ENCODE measurements at regions not wholly inside any gene's neighbourhood (a gene's known extent, or its start where the extent isn't known, plus 50 kb on each side); places are given as distances from the start of the nearest gene placed in this dataset.
A peak's percentile ranks its signal among the peaks of the same experiment; 100 is the strongest.
"Not testable (repeated sequence)": the region's sequence is repeated elsewhere in the genome, so short reads cannot be mapped to it uniquely, and the experiment has no call there.

DNA sequence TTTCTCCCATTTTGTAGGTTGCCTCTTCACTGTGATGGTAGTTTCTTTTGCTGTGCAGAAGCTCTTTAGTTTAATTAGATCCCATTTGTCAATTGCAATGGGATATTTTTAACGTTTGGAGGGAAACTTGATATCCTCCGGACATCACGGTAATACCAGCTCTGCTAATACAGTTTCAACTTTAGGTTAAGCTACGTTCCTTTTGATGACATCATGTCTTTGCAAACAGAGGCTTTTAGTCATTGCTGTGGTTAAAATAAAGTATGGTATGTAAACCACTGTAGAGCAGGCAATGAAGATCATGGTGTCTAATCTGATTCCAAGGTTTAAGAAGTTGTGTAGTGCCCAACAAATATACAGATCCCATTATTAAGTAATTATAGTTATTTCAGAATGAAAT is 168.0 kb upstream of the CHD6 start:
- DNase-seq (ENCODE audit: low spot score), result peak; percentile 16

DNA sequence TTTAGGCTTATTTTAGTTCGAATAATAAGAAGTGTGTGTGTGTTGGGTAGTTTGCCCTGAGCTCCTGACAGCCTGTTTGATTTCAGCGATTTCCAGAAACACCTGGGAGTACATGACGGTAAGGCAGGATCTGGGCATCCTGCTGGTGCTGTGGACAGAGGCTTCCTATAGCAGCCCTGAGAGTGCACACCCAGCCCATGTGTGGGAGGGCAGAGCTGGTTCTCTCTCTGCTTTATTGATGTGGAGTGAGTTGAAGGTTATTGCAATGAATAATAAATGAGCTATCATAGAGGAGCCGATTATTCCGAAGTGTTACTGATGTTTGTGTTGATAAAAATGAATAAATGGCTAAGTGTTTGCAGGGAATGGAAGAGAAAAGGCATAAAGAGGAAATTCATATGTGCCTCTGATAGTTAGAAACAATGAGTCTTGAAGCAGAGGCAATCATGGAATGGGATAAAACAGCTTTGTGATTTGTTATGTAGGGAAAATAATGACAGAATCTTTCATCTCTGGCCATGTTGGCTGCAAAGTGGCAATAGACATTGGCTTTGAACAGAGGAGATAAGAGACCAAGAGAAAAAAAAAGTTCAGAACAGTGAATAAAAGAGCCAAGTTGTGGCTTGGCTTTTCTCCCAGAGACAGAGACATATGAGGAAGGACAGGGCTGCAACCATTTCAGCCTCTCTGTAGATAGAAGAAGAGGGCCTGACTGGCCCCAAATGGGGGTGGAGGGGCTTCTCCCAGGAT is 166.2 kb upstream of the CHD6 start:
- no peak for DNase-seq (ENCODE audit: low spot score)

DNA sequence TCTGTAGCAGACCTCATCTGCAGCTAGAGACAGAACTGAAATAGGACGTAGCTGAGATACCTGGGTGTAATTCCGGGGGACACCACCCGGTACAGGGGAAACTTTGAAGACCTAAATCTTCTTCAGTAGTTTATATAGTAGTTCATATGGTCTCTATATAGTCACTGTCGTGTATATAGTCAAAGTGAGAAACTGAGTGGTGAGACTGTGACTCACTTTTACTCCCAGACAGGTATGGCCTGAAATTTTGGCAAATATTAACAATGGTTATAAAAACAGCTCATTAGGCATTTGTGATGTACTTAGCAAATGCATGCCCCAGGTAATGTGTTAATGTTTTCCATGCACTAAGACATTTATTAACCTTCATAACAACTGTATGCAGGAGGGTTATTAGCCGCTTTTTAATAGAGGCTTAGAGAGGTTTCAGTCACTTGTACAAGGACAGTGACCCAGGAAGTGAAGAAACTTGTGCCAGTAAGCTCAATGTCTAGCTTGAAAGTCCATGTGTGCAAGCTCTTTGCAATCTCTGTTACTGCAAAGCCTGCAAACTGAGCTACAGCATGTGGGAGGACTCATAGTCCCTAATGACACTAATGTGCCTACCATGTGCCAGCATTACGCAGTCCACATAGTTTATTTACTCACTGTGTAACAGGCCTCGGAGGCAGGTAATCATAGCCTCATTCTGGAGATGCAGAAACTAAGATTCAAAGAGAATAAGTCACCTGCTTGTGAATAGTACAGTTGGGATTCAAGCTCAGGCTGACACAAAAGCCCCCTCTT is 165.4 kb upstream of the CHD6 start:
- DNase-seq (ENCODE audit: low spot score), result no peak

DNA sequence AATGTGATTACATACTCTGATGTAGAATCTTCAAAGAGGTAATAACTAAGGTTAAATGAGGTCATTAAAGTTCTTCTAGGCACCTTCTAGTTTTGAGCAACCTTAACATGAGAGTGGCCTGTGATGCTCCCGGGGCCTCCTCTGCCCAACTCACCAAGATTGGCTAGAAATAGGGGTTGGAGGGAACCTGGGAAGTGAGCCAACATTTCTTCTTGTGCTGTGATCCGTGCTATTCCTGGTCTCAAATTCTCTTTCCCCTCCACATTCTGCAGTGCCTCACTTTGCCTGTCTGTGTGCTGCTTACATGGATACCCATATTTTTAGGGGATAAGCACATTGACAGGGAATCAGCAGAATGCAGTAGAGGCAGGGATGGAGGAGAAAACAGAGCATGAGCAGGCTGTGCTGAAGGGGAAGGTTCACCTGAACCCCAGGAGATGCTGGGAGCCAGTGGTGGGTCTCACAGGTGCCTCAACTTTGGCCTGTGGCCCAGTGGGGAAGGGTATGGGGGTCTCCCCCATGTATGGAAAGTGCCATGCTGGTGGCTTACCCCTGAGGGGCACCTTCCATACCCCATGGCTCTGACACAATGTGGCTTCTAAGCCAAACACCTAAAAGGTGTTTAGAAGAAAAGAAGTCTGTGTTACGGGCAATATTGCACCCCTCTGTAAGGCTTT is 164.7 kb upstream of the CHD6 start:
- no peak for DNase-seq (ENCODE audit: low spot score)

DNA sequence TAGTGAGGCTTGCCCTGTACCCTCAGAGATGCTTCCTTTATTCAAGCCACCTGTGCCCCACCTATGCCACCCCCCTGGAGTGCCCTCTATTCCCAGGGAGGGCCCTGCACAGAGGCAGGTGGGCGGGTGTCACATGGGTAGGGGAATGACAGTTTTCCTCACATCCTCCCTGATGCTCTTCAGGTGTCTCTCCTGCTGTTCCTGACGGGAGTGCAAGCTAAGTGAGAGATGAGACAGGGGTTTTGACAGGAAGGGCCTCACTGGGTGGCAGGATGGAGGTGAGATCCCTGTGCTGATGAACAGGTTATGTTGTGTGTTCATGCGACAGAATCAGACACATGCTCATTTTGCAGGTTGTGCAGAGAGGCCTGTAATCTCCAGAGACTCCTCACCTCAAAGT is 164.1 kb upstream of the CHD6 start:
- DNase-seq (ENCODE audit: low spot score), result no peak

DNA sequence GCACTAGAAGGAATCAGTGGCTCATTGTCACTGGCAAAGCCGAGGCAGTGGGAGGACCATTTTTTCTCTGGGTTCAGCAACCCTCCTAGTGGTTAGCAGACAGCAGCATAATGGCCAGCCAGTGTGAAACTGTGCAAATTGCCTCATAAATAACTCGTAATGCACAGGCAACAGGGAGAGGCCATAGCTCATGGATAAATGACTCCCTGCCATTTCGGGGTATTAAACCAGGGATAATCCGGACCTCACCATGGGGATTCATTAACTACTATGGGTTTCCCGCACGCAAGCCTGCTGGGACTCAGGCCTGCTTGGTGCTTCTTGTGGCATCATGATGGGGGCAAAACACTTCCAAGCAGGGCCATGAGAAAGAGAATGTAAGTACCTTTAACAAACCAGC is 158.2 kb upstream of the CHD6 start:
- DNase-seq (ENCODE audit: low spot score), result no peak

DNA sequence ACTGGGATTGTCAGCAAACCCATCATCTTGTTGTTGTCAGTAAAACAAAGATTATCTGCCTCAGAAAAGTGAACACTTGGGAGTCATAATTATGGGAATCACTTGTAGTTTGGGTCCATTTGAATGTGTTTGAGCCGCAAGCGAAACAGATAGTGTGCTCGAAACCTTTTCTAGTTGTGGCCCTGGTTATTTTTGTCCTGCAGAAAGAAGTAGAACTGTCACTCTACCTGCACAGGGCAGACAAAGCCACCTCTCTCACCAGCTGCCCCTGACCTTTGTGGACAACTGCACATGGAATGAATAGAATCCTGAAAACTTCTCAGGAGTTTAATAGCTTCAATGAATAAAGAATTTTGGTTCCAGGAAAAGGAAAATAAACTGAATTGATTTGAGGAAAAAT is 156.1 kb upstream of the CHD6 start:
- DNase-seq (ENCODE audit: low spot score), result no peak

DNA sequence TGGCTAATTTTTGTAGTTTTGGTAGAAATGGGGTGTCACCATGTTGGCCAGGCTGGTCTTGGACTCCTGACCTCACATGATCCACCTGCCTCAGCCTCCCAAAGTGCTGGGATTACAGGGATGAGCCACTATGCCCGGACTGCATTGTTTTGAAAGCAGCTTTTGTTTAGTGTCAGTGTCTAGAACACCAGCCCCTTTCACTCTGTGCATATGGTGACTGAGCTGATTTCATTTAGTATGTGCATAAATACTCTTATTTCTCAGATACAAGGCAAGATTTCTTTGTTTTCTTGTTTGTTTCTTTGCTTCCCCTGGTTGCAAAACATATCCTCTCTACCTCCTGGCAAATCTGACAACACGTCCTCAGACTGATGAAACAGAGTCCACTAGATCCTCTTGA is 152.8 kb upstream of the CHD6 start:
- DNase-seq (ENCODE audit: low spot score), result no peak

DNA sequence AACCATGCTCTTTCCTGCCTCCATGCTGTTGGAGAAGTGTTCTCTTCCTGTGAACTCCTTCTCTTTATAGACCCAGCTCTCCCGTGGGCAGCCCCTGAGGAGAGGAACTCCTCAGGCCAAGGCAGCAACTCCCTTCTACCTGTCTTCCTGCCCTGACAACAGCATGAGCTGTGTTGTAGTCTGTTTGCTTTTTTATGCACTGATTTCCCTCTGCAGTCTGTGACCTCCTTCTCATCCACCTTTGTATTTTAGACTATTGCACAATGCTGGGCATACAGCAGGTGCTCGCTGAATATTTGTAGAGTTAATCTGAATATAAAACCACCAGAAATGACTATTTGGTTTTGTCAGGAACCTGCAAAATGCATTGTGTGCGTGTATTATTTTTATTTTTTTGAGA is 152.2 kb upstream of the CHD6 start:
- no peak for DNase-seq (ENCODE audit: low spot score)

DNA sequence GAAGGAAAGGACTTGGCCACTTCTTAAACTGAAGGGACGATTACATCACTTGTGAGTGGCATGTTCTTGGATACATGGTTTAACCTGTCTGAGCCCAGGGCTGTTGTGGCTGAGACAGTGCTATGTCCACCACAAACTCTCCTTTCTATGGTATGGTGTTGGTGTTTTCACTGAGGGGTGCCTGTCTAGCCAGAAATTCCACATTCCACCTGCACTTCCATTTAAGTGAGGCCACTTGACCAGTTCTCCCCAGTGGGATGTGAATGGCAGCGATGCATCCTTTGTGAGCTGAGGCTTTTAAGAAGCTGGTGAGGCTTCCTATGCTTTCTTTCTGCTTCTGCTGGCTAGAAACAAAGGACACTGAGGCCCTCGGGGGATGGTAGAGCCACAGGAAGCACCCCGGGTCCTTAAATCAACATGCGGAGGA is 151.4 kb upstream of the CHD6 start:
- no peak for DNase-seq (ENCODE audit: low spot score)

DNA sequence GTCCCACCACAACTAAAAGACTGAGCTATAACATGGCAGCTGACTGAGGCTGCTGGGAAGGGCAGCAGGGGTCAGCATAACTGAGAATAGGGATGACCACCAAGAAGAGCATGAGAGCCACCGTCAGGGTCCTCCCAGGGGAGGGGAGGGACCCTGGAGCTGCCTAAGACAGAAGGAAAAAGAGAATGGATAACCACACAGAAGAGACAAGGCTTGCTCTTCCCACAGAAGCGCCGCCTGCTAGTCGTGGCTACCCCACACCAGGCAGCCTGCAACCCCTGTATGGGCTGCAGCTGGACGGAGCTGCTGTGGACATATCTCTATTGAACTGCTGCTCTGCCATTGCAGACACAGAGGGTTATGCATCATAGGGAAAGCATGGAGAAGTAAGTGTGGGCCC is 132.0 kb upstream of the CHD6 start:
- DNase-seq (ENCODE audit: low spot score), result no peak

DNA sequence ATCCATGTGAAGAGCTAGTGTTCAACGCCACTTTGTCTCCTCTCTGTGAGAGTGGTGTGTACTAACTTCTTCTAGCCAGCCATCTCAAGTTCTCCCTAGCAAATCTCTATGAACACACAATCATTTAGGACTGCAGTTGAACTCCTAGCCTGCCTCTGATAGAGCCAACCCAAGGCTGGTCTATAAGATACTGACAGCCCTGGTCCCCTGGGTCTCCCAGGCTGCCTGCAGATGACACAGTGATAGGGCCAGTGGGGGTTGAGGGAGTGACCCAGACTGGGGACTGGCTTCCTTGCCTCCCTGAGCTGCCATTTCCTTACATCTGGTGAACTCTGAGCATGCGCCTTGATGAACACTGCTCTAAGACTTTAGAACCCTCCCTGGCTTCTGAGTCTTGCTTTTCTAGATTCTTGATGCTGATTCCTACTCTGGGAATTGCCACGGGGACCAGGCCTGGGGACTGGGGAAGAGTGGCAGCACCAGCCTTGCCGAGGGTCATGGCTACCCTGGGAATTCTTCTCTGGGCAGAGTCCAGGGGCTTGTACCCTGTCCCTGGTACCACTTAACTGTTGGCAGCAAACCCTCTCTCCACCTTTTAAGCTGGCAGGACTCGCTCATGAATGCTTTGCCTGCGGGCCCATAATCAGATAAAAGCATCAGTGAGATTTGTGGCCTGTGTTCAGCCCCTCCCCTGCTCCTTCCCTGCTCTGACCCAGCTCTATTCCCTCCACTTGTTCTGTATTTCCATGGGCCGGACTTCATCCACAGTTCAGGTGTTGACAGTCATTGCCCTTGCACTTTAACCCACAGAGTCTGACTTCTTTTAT is 130.8 kb upstream of the CHD6 start:
- DNase-seq (ENCODE audit: low spot score), result no peak

DNA sequence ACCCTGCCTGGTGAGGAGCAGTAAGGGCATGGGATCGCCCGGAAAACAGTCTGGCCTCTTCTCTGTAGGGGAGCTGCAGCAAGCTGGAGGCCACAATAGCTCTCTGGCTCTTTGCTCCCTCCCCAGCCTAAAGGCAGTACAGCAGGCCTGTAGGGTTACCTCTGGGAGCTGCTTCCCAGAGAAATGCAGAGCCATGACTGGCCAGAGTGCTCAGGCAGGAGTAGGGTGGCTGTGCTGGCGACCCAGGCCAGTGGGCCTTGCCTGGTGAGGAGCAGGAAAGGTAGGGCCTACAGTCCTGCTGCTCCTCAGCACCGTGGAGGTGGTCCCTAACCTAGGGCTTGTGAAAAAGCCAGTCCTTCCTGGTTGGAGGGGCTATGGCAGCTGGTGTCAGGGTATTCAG is 129.9 kb upstream of the CHD6 start:
- no peak for DNase-seq (ENCODE audit: low spot score)

DNA sequence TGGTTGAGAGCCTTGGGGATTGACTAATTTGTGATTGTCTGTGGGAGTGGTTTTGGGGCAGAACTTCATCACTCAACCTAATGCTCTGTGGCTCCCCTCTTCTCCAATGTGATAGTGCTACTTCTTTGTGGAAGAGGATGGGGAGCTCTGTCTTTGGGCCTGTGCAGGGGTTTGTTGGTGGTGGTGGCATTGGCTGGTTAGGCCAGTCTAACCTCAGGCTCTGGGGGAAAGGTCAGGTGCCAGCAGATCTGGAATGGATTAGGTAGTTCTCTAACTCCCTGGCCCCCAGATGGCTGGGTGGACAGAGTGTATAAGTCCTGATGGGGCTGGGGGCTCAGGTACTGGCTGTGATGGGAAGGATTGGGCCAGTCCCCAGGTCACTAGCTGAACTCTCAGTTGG is 129.0 kb upstream of the CHD6 start:
- no peak for DNase-seq (ENCODE audit: low spot score)

DNA sequence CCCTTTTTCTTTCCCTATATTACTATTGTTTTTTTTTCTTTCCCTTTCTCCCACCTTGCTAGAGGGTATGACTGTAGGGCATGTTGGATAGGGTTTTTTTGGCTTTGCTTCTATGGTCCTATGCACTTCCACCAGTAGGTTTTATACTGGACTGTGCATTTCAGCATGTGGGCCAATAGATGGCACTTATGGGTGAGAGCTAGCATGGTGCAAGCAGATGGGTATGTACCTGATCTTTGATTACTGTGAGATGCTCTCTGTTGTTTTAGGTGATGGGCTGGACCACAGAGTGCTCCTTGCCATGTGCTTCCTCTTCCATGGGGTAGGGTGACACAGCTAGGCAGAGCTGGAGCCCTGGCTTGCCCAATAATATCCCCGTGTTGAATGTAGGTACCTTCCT is 128.5 kb upstream of the CHD6 start:
- no peak for DNase-seq (ENCODE audit: low spot score)

DNA sequence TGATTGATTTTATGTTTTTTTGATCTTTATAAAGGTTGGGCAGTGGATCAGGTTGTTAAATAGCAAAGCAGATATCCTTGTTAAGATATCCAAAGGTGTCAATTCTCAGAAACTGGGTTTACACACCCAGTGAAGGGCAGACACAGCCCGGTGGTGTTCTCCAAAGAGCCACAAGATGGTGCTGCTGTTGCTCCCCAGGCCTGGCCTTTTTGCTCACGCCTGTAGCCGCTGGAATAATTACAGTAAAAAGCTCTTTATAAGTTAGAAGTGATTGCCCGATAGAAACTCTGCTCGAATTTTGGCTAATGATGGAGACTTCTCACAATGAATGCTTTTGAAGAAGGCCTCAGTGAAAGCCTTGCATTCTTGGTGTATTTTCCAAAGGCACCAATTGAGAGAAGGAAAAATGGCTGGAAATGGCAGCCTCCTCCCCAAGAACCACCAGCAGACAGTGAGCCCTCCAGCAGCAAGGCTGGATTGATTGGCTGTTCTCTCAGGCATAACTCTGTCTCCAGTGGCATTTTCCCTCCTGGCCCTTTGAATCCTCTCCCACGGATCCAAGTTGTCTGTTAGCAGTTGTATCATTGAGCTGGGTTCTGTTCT is 120.5 kb upstream of the CHD6 start:
- DNase-seq (ENCODE audit: low spot score), result peak; percentile 26

DNA sequence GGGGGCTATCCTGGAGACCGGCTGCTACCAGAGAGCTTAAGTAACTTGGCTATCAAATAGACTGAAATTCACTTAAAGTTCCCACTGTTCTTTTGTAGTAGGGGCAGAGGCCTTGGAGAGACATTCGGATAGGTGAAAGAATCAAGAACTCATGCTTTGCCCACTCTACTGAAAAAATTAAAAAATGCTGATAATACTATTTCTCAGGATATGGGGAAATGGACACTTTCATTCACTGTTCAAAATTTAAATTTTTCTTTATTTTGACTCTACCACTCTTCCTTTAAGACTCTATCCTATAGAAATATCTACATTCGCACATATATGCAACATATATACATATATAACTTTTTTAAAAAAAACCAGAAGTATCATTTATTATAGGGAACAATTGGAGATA is 117.8 kb upstream of the CHD6 start:
- no peak for DNase-seq (ENCODE audit: low spot score)

DNA sequence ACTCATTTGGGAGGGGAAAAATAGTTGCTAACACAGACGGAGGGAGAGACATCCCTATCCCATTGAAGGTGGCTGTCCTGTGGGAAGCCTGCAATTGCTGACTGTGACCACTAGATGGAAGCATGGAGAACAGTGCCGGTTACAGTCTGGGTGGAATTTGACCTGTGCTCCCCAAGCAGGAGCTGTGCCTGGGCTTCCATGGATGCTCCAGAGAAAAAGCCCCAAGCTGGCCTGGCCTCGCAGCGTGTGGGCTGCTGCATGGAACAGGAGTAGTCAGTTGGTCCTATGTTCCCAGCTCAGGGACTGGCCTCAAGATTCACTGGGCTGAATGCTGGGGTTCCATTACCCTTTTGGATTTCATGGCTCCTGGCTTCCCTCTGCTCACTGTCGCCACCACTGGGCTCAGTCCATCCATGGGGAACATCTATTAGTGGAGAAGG is 116.3 kb upstream of the CHD6 start:
- peak; percentile 42 for DNase-seq (ENCODE audit: low spot score)

DNA sequence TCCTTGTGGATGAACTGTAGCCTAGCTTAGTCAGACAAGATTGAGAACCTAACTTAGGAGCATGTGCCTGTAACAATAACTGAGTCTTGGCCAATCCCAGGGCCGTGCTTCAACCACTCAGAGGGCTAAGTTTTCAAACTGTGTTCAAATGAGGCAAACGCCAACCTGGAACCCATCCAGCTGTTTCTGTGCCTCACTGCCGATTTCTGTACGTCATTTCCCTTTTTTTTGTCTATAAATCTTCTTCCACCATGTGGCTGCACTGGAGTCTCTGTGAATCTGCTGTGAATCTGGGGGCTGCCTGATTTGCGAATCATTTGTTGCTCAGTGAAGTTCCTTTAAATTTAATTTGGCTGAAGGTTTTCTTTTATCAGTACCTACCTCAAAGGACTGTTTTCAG is 115.0 kb upstream of the CHD6 start:
- no peak for DNase-seq (ENCODE audit: low spot score)

DNA sequence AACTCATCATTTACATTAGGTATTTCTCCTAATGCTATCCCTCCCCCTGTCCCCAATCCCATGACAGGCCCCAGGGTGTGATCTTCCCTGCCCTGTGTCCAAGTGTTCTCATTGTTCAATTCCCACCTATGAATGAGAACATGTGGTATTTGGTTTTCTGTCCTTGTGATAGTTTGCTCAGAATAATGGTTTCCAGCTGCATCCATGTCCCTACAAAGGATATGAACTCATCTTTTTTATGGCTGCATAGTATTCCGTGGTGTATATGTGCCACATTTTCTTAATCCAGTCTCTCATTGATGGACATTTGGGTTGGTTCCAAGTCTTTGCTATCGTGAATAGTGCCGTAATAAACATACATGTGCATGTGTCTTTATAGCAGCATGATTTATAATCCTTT is 113.0 kb upstream of the CHD6 start:
- DNase-seq (ENCODE audit: low spot score), result not testable (repeated sequence)

DNA sequence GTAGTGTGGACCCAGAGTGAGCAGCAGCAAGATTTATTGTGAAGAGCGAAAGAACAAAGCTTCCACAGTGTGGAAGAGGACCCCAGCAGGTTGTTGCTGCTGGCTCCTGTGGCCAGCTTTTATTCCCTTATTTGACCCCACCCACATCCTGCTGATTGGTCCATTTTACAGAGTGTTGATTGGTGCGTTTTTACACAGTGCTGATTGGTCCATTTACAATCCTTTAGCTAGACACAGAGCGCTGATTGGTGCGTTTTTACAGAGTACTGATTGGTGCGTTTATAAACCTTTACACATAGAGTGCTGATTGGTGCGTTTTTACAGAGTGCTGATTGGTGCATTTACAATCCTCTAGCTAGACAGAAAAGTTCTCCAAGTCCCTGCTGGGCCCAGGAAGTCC is 109.5 kb upstream of the CHD6 start:
- DNase-seq (ENCODE audit: low spot score), result not testable (repeated sequence)

DNA sequence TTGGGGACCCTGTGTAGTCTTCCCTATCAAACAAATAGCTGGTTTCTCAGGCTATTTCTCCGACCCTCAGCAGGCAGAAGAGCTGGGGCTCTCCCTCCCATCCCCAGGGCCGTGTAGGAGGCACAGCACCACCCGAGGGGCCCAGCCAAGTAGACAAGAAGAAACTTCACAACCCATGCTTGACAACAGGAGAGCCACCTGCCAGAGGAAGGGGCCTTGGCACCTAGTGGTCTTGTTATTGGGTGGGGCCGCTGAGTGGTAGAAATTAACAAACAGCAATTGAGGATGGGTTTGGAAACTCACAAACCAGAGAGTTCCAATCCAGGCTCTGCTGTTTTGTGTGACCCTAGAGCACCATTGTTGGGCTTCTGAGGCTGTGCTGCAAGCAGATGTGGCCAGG is 108.5 kb upstream of the CHD6 start:
- DNase-seq (ENCODE audit: low spot score), result no peak
